GM10266 (cell line): ENCODE measurements at regions not wholly inside any gene's neighbourhood (a gene's known extent, or its start where the extent isn't known, plus 50 kb on each side); places are given as distances from the start of the nearest gene placed in this dataset.

Source experiments
- DNase-seq: peaks from one replicate; pipeline ENCODE4 v3.0.0; 2012; ENCODE audit errors: extremely low spot score
- TF ChIP-seq, protein P1 (sequence below): IDR thresholded peaks from 2 replicates; pipeline ENCODE4 v1.5.1; 2012; ENCODE audit warnings: mild to moderate bottlenecking, low read depth; ENCODE audit not compliant: control insufficient read depth, insufficient read depth; ENCODE audit errors: missing control alignments

GRCh38 chr15:39397883-39398282 lies 183.0 kb upstream of the THBS1 start:
- no peak for DNase-seq
- TF ChIP-seq, protein P1, sequence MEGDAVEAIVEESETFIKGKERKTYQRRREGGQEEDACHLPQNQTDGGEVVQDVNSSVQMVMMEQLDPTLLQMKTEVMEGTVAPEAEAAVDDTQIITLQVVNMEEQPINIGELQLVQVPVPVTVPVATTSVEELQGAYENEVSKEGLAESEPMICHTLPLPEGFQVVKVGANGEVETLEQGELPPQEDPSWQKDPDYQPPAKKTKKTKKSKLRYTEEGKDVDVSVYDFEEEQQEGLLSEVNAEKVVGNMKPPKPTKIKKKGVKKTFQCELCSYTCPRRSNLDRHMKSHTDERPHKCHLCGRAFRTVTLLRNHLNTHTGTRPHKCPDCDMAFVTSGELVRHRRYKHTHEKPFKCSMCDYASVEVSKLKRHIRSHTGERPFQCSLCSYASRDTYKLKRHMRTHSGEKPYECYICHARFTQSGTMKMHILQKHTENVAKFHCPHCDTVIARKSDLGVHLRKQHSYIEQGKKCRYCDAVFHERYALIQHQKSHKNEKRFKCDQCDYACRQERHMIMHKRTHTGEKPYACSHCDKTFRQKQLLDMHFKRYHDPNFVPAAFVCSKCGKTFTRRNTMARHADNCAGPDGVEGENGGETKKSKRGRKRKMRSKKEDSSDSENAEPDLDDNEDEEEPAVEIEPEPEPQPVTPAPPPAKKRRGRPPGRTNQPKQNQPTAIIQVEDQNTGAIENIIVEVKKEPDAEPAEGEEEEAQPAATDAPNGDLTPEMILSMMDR = no peak

GRCh38 chr15:39399600-39399999 lies 181.3 kb upstream of the THBS1 start:
- TF ChIP-seq, protein P1 = no peak
- DNase-seq = no peak

GRCh38 chr15:39400002-39400401 lies 180.9 kb upstream of the THBS1 start:
- TF ChIP-seq, protein P1 = no peak
- no peak for DNase-seq

- DNase-seq = no peak
- TF ChIP-seq, protein P1 = no peak
Observed at GRCh38 chr15:39400821-39401550, 179.9 kb upstream of the THBS1 start.

DNA sequence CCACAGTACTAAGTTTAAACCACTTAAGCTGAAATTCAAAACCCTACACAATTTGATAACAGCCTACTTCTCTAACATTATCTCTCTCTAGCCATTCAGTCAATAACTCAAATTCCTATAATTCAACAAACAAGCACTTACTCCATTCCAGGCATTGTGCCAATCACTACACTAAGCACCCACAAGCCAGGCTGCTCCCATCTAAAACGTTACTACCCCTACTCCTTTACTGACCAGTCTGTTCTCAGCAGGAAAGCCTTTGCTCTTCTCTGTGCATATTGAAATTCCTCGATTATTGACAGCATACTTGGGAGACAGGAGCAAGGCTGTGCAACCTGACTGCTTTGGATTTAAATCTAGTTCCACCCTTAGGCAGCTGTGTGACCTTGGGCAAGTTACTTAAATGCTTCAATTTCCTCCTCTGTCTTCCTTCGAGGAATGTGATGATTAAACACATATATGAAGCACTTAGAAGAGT lies 177.2 kb upstream of the THBS1 start:
- DNase-seq = no peak
- TF ChIP-seq, protein P1 = no peak

DNA sequence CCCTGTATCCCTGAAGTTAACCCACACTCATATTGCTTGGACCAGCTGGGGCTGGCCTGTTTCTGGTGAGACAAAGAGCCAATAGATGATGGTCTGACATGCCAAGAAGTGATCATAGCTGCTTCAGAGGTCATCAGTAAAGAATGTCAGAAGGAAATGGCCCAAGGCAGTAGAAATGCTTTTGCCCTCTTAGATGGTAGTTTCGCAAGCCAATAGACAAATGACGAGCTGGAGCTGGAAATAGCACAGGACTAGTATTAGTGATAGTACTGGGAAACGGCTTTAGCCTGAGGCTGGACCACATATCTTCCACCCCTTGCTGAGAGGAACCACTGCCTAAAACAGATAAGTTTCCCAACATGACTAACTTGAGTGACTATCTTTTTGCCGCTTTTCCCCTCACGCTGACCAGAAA lies 176.1 kb upstream of the THBS1 start:
- TF ChIP-seq, protein P1 = no peak
- DNase-seq = no peak

GRCh38 chr15:39406485-39406884 lies 174.4 kb upstream of the THBS1 start:
- DNase-seq = no peak
- TF ChIP-seq, protein P1 = no peak
